Stimulated activated CD4-positive, alpha-beta T cell treated with anti-CD3 and anti-CD28 coated beads, Interleukin-1b, Interleukin-23, amount 100 ng/mL, for 48 hours (primary cell): ENCODE measurements at regions not wholly inside any gene's neighbourhood (a gene's known extent, or its start where the extent isn't known, plus 50 kb on each side); places are given as distances from the start of the nearest gene placed in this dataset.
"Not testable (repeated sequence)": the region's sequence is repeated elsewhere in the genome, so short reads cannot be mapped to it uniquely, and the experiment has no call there.

Experiments
- DNase-seq: peaks from one replicate; pipeline ENCODE4 v3.0.0-alpha.2; 2020

DNA sequence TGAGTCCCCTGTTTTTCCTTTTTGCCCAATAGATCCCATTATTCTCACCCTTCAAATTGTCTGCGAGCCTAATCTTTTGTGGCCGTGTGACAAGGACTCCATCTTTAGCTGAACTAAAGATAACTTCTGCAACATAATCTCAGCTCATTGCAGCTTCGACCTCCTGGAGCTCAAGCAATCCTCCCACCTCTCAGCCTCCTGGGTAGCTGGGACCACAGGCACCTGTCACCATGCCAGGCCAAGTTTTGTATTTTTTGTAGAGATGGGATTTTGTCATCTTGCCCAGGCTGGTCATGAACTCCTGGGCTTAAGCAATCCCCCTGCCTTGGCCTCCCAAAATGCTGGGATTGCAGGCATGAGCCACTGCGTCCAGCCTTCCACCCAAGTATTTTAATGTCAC, 161.0 kb downstream of the GJA1 start:
- DNase-seq: no peak

DNA sequence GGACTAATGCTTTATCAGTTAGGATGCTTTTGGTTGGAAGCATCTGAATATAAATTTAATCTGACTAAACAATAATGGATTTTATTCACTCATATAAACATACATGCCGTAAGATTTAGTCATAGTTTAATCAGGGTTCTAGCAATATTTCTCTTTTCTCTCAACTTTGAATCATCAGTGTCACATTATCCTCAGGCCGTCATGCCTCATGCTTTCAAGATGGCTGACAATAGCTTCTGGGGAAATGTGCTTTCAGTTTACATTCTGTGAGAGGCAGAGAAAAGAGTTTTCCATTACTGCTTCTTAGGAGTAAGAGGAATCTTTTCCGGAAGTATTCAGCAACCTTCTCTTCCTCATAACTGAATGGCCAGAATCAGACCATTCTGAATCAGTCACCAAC, 162.2 kb downstream of the GJA1 start:
- DNase-seq: no peak

DNA sequence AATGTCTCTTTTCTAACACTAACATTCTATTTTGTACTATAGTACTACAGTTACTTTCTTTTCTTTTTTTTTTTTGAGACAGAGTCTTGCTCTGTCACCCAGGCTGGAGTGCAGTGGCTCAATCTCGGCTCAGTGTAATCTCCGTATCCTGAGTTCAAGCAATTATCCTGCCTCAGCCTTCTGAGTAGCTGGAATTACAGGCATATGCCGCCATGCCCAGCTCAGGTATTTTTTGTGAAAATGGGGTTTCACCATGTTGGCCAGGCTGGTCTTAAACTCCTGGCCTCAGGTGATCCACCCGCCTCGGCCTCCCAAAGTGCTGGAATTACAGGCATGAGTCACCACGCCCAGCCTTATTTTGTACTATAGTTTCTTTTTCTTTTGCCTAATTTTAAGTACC, 163.9 kb downstream of the GJA1 start:
- DNase-seq: not testable (repeated sequence)

DNA sequence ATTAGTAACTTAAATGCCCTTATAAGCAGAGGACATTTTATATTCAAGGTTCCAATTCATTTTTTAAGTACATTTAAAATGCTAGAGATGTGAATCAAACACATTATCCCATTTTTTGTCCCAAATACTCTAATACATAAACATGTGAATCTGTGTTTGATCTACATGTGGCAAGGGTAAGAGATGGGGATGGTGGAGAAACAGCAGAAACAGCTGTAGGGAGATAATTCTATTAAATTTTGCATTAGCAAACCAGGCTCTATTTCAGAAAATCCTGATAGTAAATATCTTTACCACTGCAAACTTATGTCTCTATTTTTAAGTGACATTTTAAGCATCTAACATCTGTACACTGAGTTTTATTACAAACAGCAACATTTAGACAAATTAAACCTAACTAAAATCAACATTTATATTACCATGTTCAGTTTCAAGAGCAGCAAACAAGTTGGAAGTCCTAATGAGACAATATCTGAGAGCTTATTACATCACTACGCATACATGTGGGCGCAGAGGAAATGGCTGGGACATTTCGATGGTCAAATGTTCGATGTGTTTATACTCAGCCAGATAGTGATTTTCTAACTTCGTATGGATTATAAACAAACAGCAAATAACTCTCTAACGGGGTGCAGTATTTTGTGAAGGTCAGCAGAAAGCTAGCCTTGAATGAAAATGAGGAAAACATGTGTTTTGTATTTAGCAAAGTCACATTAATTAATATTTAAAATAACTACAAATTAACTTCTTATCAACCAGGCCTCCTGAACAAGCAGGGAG, 165.1 kb downstream of the GJA1 start:
- no peak for DNase-seq

DNA sequence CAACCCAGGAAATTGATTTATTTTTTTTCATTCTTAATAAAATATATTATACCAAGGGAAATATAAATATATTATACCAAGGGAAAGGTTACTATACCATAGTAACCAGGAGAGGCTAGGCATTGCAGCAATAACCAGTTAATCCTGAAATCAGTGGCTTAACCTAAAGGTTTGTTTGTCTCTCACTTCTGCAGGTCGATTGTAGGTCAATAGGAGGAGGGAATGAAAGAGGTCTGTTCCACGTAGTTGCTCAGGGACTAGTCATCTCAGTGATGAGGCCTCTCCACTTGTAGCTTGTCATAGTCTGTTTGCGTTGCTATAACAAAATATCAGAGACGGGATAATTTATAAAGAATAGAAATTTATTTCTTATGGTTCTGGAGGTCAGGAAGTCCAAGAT, 168.0 kb downstream of the GJA1 start:
- DNase-seq: no peak

DNA sequence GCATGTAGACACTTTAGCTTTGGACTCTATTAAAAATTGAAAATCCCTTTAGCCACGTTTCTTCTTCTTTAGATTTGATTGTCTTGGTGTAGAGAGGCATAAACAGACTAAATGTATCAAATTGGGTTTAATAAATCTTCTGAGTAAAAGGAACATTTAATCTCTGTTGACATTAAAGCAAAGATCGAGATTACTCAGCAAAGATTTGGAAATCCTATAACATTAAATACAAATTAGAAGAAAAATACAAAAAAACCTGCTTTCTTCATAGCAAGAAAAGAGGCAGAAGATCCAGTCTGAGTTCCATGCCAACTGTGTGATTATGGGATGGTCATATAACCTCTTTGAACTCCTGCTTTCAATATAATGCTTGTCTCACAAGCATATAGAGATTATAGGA, 172.3 kb downstream of the GJA1 start:
- no peak for DNase-seq

DNA sequence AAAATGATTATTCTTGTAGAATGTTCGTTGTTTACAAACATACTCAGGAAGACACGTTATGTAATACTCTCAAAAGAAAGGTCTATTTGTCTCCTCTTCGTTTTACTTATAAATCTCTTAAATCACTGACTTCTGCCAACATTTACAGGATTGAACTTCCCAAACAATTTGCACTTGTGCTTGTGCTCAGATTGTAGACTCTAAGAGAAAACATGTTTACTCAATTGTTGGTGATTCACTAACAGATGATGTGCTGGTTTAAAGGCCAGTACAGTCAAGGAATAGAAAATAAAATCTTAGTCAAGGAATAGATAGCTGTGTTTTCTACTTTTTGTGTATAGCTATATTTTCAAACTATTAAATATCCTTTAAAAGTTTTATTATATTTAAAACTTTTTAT, 172.8 kb downstream of the GJA1 start:
- no peak for DNase-seq

DNA sequence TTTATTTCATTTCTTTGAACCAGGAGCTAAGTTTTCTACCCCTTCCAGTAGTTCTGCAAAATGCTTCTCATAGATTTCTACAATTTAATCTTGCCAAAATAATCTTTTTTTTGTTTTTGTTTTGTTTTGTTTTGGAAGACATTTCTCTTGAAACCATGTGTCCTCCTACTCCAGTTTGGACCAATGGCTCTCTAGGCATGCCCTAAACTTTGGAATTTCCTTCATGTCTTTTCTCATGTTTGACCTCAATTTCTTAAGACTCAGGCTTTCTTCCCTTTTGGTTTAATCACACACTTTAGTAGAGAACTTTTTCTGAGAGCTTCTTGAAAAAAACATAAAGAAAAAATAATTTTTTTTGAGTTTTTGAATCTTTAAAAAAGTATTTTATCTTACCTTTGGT, 173.8 kb downstream of the GJA1 start:
- no peak for DNase-seq

DNA sequence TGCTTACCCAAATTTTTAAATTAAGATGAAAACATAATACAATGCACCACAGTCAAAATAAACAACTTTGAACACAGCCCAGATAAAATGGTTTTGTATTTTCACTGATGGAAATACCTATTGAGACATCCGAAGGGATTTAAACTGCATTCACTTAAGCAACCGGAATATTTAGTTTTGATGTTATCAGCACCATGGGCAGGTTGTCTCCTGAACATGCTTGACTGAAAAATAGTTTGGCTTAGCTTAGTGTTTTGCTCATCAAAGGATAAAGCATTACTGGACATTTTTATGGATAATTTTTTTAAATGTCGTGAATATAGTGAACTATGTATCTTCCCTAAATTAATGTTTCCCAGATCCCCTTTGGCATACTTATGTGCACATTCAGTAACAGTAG, 177.5 kb downstream of the GJA1 start:
- DNase-seq: no peak

DNA sequence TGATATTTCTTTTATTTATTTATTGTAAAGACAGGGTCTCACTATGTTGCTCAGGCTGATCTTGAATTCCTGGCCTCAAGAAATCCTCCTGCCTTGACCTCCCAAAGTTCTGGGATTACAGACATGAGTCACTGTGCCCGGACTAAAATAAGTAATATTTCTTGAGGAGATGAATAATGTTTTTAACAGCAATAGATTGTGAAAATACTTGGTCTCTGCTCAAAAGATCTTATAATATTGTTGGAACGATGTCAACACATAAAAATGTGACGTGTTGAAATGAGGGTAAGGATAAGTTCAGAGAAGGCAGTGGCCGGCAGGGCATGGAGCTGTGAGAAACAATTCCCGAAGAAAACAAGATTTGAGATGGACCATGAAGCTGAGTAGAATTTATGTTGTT, 178.7 kb downstream of the GJA1 start:
- no peak for DNase-seq

DNA sequence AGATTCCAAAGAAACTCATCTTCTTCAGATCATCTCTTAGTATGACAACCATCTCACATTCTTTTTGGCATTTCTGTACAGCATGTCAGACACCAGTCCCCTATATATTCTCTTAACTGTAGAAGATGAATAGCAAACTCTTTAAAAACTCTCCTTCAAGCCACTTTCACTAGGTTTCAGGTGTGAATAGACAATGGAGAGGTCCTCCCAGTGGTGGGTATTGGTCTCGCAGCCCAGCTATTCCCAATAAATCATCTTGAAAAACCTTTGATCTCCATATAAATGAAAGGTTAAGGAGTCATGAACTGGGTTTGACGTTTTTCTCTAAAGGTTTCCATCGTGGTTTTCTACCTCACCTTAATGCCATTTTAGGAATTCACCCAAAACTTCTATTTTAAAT, 180.0 kb downstream of the GJA1 start:
- no peak for DNase-seq

DNA sequence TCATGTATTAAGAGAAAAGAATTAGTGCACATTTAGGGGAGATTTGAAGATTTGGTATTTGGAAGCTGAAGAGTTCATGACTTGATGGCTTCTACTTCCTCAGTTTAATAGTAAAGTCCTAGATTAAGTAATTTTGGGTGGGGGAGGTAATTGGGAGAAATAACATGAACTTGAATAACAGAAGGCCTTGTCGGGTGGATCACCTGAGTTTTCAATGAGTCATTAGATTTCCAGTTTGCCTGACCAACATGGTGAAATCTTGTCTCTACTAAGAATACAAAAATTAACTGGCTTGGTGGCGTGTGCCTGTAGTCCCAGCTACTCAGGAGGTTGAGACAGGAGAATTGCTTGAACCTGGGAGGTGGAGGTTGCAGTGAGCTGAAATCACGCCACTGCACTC, 181.0 kb downstream of the GJA1 start:
- no peak for DNase-seq

DNA sequence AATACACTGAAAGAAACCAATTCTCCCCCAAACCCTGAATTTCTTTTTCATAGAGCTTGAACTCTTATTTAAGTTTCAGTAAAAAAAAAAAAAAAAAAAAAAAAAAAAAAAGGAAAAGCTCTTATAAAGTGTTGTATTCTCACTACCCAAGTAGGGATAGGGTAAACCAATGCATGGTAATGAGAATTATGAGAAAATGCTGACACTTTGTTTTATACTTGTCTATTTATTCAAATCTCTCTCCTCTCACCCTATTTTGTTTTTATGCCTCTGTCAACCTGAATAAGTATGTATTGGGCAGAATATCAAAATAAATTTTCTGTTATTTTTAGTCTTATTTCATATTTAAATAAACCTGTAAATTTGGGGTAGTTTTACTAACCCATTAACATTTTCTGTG, 181.9 kb downstream of the GJA1 start:
- no peak for DNase-seq

DNA sequence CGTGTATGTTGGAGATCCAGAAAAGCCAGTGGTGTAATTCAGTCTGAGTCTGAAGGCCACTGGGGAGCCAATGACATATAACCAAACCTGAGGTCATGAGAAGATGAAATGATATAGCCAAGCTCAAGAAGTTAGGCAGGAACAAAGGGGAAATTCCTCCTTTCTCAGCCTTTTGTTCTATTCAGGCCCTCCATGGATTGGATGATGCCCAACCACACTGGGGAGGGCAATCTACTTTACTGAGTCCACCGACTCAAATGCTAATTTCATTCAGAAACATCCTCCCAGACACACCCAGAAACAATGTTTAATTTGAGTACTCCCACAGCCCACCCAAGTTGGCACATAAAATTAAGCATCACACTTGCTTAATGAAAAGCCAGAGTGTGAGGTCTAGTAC, 183.6 kb downstream of the GJA1 start:
- no peak for DNase-seq

DNA sequence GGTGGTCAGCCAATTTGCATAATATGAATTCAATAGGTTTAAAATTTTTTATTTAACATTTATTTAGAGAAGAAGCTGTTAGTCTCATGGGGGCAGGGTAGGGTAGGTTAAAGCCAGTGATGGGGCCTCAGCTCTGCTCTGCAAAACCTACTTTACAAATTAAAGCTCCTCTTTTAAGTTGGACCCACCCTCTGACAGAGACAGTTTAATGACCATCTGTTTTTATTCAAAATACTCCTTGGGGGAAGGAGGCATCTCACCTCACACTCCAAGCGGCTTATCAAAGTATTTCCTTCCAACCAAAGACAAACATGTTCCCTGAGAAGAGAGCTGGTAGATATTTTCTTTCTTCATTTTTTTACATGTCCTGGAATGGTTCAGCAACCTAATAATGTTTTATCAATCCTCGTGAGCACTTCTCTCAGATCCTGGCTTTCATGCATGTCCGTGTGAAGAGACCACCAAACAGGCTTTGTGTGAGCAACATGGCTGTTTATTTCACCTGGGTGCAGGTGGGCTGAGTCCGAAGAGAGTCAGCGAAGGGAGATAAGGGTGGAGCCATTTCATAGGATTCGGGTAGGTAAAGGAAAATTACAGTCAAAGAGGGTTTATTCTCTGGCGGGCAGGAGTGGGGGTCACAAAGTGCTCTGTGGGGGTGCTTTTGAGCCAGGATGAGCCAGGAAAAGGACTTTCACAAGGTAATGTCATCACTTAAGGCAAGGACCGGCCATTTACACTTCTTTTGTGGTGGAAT, 184.7 kb downstream of the GJA1 start:
- no peak for DNase-seq

DNA sequence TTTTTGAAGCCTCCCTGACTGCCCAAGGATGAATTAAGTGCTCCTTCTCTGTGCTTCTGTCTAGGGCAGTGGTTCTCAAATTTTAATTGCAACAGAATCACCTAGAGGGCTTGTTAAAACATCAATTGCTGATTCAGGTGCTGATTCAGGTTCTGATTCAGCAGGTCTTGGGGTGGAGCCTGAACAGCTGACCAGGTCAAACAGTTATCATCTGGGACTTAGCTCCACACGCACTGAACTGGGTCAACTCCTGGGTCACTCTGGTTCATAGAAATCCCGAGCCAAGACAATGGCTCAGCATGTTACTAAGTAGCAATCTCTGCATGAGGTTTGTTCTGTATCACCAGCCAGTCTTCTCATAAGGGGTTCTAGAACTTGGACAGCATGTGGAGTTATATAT, 192.3 kb downstream of the GJA1 start:
- no peak for DNase-seq

DNA sequence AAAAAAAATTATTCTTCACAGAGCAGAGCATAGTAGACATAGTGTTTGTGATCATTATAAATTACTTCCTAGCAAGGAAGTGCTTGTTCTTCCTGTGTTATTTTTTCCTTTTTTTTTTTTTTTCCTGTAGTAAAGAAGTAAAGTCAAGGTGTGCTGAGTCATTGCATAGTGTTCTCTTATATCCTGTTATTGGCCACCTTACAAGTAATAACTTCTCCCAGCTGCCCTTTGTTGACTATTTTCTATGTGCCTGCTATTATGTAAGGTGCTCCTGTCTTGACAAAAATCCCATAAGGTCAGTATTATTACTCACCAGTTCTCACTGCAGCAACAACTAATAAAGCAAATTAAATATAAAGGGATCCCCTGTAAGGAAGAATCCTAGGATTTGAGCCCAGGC, 195.3 kb downstream of the GJA1 start:
- DNase-seq: no peak

DNA sequence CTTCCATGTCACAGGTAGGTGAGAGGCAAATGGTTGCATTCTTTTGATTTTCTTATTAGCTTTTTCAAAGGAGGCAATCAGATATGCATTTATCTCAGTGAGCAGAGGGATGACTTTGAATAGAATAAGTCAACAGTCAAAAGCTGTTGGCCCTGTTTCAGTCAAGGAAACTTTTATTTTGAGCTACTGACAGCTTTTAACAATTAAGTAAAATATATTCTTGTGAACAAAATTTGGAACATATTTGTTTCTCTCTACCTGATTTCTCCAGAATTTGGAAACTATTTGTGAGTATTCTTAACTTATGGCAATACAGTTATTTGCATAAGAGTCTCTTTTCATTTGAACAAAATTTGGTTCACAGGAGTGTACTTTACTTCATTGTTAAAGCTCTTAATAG, 196.3 kb downstream of the GJA1 start:
- not testable (repeated sequence) for DNase-seq

DNA sequence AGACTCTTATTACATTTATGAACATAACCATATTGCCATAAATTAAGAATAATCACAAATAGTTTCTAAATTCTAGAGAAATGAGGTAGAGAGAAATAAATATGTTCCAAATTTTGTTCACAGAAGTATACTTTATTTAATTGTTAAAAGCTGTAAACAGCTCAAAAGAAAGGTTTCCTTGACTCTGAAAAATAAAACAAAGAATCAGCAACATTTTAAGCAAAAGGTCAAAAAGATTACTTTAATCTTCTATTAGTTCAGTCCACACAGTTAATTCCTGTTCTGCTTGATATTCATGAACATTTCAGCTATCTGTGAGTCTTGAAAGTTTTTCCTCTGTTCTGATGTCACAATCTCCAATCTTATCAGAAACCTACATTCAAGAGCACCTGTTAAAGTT, 197.9 kb downstream of the GJA1 start:
- no peak for DNase-seq

DNA sequence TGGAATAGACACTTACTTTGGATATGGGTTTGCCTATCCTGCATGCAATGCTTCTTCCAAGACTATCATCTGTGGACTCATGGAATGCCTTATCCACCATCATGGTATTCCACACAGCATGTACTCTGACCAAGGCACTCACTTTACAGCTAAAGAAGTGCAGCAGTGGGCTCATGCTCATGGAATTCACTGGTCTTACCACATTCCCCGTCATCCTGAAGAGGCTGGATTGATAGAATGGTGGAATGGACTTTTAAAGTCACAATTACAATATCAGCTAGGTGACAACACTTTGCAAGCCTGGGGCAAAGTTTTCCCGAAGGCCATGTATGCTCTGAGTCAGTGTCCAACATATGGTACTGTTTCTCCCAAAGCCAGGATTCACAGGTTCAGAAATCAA, 199.1 kb downstream of the GJA1 start:
- DNase-seq: not testable (repeated sequence)

DNA sequence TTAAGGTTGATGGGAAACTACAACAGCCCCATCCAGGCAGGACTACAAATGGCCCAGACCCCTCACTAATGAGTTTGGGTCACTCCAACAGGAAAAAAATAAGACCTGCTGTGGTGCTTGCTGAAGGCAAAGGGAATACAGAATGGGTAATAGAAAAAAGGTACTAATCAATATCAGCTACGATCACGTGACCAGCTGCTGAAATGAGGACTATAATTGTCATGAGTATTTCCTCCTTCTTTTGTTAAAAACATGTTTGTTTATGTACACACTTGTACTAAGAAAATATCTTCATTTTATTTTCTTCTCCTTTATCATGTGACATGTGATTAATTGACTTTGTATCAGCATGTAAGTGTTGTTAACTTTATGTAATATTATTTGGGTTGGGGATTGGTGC, 199.9 kb downstream of the GJA1 start:
- DNase-seq: no peak

DNA sequence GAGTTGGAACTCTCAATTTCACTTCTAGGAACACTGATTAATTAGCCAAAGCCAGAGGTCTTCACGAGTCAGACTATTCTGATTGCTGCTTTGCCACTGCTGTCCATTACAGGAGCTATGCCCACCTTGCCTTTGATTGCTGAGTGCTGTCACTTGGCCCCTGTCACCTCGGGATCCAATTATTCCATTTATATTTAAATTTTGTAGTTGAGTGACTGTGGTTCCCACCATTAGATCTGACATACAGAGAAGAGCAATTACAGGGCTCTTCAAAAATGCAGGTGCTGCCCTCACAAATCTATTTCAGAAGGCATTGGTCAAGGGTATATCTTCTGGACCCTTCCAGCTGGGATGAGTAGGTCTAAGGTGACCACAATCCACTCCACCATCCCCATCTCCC, 200.8 kb downstream of the GJA1 start:
- not testable (repeated sequence) for DNase-seq

DNA sequence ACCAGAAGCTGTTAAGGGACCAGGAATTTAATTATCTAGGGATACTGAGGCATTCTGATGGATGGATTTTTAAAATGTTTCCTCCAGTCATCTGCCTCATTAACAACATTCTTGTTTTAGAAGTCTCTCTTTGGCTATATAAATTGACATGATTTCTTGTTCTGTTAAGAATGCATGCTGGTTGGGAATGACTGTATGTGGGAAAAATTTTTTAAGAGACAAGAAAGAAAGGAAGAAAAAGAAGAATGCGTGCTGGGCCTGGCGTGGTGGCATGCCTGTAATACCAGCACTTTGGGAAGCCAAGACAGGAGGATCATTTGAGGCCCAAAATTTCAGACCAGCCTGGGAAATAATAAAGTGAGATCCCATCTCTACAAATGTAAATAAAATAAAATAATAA, 203.6 kb downstream of the GJA1 start:
- DNase-seq: no peak

DNA sequence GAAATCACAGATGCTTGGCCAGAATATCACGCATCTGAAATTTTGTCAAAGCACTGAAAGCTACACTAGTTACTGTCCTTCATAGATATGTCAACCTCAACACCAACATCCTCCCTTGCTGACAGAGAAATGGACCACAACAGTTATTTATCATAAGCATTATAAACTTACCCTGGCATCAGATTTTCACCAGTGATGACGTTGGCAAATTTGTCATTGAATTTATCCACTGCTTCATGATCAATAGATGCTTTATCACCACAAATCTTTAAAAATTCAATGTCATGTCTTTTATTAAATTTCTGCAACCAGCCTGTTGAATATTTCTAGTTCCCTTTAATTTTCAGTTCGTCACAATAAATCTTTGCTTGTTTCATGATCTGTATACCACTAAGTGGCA, 205.7 kb downstream of the GJA1 start:
- DNase-seq: no peak
